Adrenal gland (tissue), 5 donors: ENCODE measurements at regions not wholly inside any gene's neighbourhood (a gene's known extent, or its start where the extent isn't known, plus 50 kb on each side); places are given as distances from the start of the nearest gene placed in this dataset.
A peak's percentile ranks its signal among the peaks of the same experiment; 100 is the strongest.

Experiments used
- CTCF ChIP-seq, 6 experiments: fragments of 450-650 bp in 4 of 6; fragments of 200-600 bp in 2 of 6; sonication (generic) in 1 of 6; IDR thresholded peaks; 1 replicate in 5 of 6; 2 replicates in 1 of 6; pipeline versions ENCODE4 v1.5.1 to v1.8.0; 2016 to 2021; ENCODE audit warnings: antibody characterized with exemption in 6 of 6, mild to moderate bottlenecking in 2 of 6, moderate library complexity in 1 of 6
- POLR2A ChIP-seq, 2 donors: fragments of 450-650 bp; IDR thresholded peaks; one replicate each; pipeline ENCODE4 v1.6.1; 2017; ENCODE audit warnings: antibody characterized with exemption in 2 of 2, mild to moderate bottlenecking in 2 of 2, moderate library complexity in 1 of 2
- donor health status: DM: no; HTN: no; CAD: no.

GRCh38 chr5:111834926-111835599 is 78.1 kb upstream of the NREP start:
- TF ChIP-seq POLR2A (IDR thresholded peaks at IDR 0.05) (no peak), CTCF (IDR thresholded peaks at IDR 0.05) (peak in 1 of 6 experiments; percentile 10)
